Stimulated activated naive CD8-positive, alpha-beta T cell treated with anti-CD3 and anti-CD28 coated beads, Interleukin-15, Interleukin-2, amounts not matched to agents 100 U/mL and 50 U/mL, for 24 hours (primary cell): ENCODE measurements at regions not wholly inside any gene's neighbourhood (a gene's known extent, or its start where the extent isn't known, plus 50 kb on each side); places are given as distances from the start of the nearest gene placed in this dataset.

Source experiments
- ATAC-seq: fragments of 150-1000 bp; cut with Tn5 transposase; one replicate; pipeline ENCODE4 v1.10.0; 2021
- DNase-seq: peaks from one replicate; pipeline ENCODE4 v3.0.0; 2021

- DNase-seq (no peak), ATAC-seq (no peak)
These were observed 64.2 kb downstream of the GJA1 start for GRCh38 chr6:121499666-121500065.

GRCh38 chr6:121503589-121503991, 68.1 kb downstream of the GJA1 start:
- ATAC-seq, result no peak

GRCh38 chr6:121504227-121504626, 68.8 kb downstream of the GJA1 start:
- ATAC-seq (no peak), DNase-seq (no peak)

More at GRCh38 chr6:121503589-121503991, 68.1 kb downstream of the GJA1 start:
- no peak for DNase-seq

DNA sequence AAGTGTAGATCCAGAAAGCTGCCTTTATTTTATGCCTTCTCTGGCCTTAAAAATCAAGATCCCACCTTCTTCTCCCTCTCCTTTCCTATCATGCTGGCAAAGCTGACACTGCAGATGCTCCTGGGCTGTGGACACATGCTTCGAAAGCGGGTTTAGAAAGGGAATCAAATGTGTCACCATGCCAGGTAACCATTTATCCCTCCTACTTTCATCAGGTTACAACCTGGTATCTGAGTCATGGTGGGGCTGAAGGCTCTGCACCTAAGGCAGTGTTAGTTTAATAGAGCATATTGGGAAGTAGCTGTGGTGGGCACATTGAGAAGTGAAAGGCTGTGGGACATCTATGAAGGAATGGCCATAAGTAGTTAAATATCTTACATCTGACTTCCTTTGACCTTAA, 69.8 kb downstream of the GJA1 start:
- no peak for ATAC-seq

GRCh38 chr6:121506761-121507754, 71.6 kb downstream of the GJA1 start:
- DNase-seq (no peak), ATAC-seq (no peak)

More for the DNA sequence above, 69.8 kb downstream of the GJA1 start:
- no peak for DNase-seq

DNA sequence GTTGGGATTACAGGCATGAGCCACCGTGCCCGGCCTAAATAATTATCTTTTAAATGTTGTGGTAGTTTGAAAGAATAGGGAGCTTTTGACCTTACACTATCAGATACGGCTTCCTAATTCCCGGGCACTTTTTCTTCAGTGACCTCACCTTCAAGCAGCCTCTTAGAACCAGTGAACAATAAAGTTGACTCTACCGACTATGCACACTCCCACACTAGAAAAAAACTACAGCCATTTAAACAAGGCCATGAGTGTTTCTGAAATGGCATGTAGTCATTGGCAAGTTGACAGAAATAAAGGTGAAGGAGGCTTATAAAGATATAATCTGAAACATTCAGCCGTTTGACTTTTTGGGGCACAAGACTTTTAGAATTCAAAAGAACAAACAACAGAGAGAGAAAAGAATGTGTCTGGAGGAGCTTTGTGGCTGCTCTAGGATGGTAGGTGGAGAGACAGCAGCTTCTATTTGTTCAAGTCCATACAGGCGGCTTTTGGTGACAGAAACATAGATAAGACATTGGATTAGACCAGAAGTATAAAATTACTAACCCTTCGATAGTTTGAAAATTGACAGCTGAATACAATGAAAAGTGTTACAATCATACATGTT, 75.2 kb downstream of the GJA1 start:
- DNase-seq, result no peak
- ATAC-seq, result no peak

DNA sequence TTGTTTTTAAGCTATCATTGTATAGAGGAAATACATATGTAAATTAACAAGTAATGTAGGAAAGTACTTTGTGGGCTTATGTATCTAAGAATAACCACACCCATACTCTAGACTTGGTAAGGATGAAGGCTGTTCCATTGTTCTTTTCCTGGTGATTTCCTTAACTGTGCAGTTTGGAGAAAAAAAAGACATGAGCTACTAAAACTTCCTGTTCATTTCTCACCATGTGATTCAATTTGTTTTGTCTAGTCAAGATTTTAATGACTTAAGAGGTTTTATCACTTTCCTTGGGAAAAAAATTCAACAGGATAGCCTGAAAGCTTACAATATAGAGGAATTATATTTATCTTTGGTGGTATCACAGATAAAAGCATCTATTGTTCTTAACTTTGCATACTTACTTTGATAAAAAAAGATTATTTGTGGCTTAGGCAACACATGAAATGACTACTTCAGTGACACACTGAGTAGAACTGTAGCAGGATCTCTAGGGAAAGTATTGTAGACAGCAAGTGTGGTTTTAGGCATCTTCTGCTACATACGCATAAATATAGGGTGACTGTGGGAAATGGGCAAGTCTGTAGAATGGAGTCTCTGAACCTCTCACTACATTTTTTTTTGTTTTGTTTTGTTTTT, 80.3 kb downstream of the GJA1 start:
- no peak for DNase-seq

DNA sequence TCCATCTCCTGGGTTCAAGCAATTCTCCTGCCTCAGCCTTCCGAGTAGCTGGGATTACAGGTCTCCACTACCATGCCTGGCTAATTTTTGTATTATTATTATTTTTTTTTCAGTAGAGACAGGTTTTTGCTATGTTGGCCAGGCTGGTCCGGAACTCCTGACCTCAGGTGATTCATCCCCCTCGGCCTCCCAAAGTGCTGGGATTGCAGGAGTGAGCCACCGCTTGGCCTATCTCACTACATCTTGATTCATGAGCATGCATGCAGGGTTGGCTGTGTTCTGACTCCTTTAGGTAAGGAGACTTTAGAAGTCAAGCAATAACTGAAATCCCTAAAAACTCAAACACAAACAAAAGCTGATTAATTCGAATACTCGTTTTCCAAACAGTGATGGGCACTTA, 80.9 kb downstream of the GJA1 start:
- DNase-seq (no peak), ATAC-seq (no peak)

More for the DNA sequence above, 80.3 kb downstream of the GJA1 start:
- no peak for ATAC-seq

GRCh38 chr6:121520337-121521163, 85.1 kb downstream of the GJA1 start:
- no peak for DNase-seq
- no peak for ATAC-seq

DNA sequence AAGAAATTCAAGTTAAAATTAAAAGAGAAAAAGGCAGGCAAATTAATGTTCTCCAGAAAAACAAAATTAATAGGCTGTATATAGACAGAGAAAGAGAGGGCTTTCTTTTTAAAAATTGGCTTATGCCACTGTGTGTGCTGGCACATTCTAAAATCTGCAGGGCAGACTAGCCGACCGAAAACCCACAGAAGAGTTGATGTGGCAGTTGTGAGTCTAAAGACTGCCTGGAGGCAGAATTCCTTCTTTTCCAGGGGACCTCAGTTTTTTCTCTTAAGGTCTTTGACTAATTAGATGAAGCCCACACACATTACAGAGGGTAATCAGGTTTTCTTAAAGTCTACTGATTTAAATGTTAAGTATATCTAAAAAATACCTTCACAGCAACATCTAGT, 85.7 kb downstream of the GJA1 start:
- no peak for ATAC-seq
- DNase-seq, result no peak

- no peak for DNase-seq
- no peak for ATAC-seq
These were observed 86.8 kb downstream of the GJA1 start for GRCh38 chr6:121522265-121522664.

DNA sequence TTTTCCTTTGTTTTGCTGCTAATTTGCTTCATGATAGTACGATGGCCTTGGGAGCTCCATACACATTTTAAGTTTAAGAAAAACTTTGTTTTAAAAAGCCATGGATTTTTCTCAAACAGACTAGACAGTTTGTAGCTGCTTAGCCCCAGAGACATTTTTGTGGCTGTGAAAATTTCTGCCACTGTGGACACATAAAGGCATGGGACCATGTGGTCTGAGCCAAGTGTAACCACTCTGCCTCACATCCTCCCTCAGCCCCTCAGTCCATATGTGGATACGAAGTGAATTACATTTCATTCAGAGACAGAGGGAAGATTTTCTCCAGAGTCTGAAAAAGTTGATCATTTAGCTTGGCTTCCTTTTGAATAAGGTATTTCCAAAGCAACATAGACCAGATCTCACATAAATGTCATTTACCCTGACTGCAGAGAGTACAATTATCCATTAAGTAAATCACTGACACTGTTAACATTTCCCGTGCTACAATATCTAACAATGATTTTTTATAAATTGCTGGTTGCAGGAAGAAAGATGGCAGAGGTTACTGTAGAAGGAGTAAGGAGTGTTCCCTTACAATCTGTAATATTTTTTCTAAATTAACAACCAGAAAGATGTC, 87.4 kb downstream of the GJA1 start:
- DNase-seq, result no peak
- ATAC-seq, result no peak

DNA sequence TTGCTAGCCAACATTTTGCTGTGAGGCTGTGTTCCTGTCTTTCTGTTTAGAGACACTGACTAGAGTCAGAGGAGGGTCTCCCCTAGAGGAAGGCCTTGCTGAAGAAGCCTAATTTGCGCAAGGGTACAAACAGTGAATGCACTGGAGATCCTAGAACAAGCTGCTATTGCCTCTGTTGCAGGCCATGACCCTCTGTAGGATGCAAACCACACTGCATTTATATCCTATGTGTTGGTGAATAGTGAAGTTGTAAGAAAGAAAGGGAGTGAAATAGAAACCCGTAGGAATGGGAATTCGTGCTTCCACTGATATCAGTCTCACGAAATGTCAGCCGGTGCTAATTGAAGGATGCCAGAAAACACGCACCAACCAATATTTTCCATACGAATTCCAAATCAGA, 88.2 kb downstream of the GJA1 start:
- ATAC-seq (no peak), DNase-seq (no peak)

GRCh38 chr6:121526282-121526681, 90.8 kb downstream of the GJA1 start:
- DNase-seq, result no peak

DNA sequence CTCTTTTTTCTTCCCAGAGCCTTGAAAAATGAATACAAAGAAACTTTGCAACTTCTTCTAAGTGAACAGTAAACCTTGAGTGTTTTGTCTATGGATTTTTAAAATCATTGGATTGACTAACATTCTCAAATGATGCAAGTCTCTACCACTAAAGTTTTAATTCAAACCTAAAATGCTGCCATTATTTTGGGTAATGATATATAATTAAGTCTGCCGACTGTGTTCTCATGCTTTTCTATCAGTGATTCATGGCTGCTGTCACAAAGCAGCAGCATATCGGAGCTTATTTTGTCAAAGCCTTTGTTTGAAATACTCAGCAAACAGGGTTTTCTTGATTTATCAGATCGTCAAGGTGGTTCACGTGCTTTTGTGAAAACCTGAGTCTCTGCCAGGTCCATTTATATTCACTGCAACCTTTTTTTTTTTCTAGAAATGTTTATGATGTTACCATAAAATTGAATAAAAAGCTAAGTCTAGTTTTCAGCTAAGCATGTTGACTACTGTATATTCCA, 96.3 kb downstream of the GJA1 start:
- DNase-seq (no peak), ATAC-seq (no peak)

More at GRCh38 chr6:121526282-121526681, 90.8 kb downstream of the GJA1 start:
- ATAC-seq, result no peak

DNA sequence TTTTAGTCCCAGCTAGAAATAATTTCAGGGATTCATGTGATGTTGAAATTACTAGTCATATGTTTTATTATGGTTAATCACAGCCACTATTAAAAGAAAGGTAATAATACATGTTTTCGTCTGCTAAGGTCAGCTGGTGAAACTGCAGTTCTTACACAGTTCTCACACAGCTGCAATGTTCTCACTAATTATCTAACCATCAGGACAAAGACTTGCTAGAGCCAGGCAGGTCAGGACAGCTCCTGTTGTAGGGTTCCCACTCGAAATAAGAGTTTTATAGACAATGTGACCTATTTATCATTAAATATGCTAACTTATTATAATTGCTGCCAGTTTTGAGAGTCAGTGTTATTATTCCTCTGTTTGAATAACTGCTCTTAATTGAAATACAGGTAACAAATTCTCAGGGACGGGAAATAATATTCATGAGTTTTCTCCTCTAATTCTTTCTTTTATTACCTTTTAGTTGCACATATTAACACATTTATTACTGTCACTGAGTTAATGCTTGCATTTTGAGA, 97.9 kb downstream of the GJA1 start:
- ATAC-seq, result no peak

GRCh38 chr6:121535777-121536176, 100.3 kb downstream of the GJA1 start:
- no peak for DNase-seq
- no peak for ATAC-seq

More for the DNA sequence above, 97.9 kb downstream of the GJA1 start:
- DNase-seq, result no peak

DNA sequence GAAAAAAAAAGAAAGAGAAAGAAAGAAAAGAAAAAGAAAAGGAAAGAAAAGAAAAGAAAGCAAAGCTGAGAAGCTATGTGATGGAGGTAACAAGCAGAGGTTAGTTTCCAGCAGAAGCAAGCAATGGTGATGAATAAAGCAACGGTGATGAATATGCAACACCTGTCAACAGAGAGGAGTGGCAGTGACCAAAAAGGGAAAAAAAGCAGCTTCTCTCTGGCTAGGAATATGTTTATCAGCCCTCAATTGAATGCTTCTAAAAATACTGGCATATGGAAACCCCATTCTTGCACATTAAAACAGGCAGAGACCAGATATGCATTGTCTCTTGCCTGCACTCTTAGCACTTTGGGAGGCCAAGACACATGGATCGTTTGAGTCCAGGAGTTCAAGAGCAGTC, 100.9 kb downstream of the GJA1 start:
- no peak for ATAC-seq
- no peak for DNase-seq

- no peak for DNase-seq
- ATAC-seq, result no peak
These were observed 104.0 kb downstream of the GJA1 start for GRCh38 chr6:121539439-121539838.

- ATAC-seq (no peak), DNase-seq (no peak)
These were observed 104.8 kb downstream of the GJA1 start for GRCh38 chr6:121540210-121540609.

GRCh38 chr6:121544691-121545090, 109.2 kb downstream of the GJA1 start:
- no peak for DNase-seq
- ATAC-seq, result no peak
